Mammary epithelial cell (primary cell): ENCODE measurements at regions not wholly inside any gene's neighbourhood (a gene's known extent, or its start where the extent isn't known, plus 50 kb on each side); places are given as distances from the start of the nearest gene placed in this dataset.
A peak's percentile ranks its signal among the peaks of the same experiment; 100 is the strongest.

Experiments
- EZH2 ChIP-seq: IDR thresholded peaks from 2 replicates; pipeline ENCODE4 v1.6.1; 2012; ENCODE audit warnings: low read length, inconsistent platforms, borderline replicate concordance
- TF ChIP-seq, protein P1 (sequence below), 2 donors: IDR thresholded peaks in 1 of 2; conservative IDR thresholded peaks in 1 of 2; 2 replicates each; pipeline ENCODE4 v1.5.1; 2011 to 2012; ENCODE audit warnings: inconsistent platforms in 2 of 2, low read length in 2 of 2, mild to moderate bottlenecking in 2 of 2, control low read depth in 1 of 2, low read depth in 1 of 2; ENCODE audit not compliant: insufficient read depth in 1 of 2; ENCODE audit errors: extremely low read depth in 1 of 2

DNA sequence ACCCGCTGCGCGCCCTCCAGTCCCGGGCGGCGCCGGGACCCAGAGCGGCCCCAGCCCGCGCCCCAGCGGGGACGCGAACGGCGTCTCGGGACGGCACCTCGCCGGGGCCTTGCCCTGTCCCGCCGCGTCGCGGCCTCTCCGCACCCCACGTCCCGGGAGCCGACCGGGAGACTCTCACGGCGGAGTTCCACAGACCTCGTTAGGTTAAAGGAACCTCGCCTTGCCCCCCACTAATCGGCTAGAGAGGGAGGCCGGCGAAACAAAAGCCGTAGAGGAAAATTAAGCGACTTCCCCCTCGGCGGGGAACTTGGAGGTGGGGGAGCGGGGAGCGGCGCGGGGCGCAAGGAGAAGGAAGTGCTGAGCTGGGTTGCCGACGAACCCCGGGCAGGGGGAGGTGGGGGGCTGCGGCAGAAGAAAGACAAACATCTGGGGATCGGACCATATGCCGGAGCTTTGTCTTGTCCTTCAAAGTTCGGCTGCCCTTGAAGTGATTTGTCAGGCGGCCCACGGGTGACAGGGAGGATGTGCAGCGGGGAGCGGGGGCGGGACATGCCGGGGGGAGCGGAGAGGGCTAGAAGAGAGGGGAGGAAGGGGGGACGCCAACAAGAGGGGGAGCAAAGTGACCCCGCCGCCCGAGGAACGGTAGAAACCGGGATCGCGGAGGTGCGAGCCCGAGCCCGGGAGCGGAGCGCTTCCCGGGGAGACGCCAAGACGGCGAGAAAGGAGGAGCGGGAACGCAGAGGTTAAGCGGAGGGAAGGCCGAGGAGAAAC lies 120.0 kb upstream of the RRP15 start:
- TF ChIP-seq, protein P1, sequence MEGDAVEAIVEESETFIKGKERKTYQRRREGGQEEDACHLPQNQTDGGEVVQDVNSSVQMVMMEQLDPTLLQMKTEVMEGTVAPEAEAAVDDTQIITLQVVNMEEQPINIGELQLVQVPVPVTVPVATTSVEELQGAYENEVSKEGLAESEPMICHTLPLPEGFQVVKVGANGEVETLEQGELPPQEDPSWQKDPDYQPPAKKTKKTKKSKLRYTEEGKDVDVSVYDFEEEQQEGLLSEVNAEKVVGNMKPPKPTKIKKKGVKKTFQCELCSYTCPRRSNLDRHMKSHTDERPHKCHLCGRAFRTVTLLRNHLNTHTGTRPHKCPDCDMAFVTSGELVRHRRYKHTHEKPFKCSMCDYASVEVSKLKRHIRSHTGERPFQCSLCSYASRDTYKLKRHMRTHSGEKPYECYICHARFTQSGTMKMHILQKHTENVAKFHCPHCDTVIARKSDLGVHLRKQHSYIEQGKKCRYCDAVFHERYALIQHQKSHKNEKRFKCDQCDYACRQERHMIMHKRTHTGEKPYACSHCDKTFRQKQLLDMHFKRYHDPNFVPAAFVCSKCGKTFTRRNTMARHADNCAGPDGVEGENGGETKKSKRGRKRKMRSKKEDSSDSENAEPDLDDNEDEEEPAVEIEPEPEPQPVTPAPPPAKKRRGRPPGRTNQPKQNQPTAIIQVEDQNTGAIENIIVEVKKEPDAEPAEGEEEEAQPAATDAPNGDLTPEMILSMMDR (conservative IDR thresholded peaks at IDR 0.05 in 1 of 2, IDR thresholded peaks at IDR 0.05 in 1 of 2; ENCODE audit: extremely low read depth in 1 of 2, insufficient read depth in 1 of 2, low read depth in 1 of 2, low read length in 2 of 2): no peak
- TF ChIP-seq EZH2: peak; percentile 98
